ENCODE measurements at regions not wholly inside any gene's neighbourhood (a gene's known extent, or its start where the extent isn't known, plus 50 kb on each side); places are given as distances from the start of the nearest gene placed in this dataset.
A peak's percentile ranks its signal among the peaks of the same experiment; 100 is the strongest.

GRCh38 chr5:1745796-1746370, 53.8 kb downstream of the MRPL36 start:
- no peak overlapping the region for H3K27ac Mint-ChIP-seq
- no peaks in the 10 kb centered on the region for H3K4me1 Mint-ChIP-seq
- H3K9me3 Mint-ChIP-seq, result peaks cover 14% of the 10 kb centered on the region
- CTCF ChIA-PET, result interaction anchor here (1.2 kb wide), 1 partner anchor 18 kb away, joined by 3 read pairs; no protein-coding TSS in a partner anchor
- POLR2A ChIA-PET, result no interaction called here
- peak; percentile 12 for DNase-seq (ENCODE audit: low spot score)
- H3K27me3 Mint-ChIP-seq (ENCODE audit: low read depth), result no peaks in the 10 kb centered on the region
- H3K4me3 Mint-ChIP-seq, result no peak overlapping the region
- no peak for ATAC-seq
- TF ChIP-seq AR (CRISPR knock-in tag; IDR thresholded peaks at IDR 0.05) (no peak), RORB (CRISPR knock-in tag; IDR thresholded peaks at IDR 0.05) (no peak), E2F5 (CRISPR knock-in tag; IDR thresholded peaks at IDR 0.05) (no peak), NFYB (CRISPR knock-in tag; conservative IDR thresholded peaks at IDR 0.05; ENCODE audit: low read depth) (no peak), ELF4 (CRISPR knock-in tag; IDR thresholded peaks at IDR 0.05; ENCODE audit: low read depth) (no peak), SMAD4 (CRISPR knock-in tag; IDR thresholded peaks at IDR 0.05) (no peak), NR1H2 (CRISPR knock-in tag; IDR thresholded peaks at IDR 0.05) (no peak), HMGXB4 (CRISPR knock-in tag; IDR thresholded peaks at IDR 0.05) (no peak), MLX (CRISPR knock-in tag; IDR thresholded peaks at IDR 0.05) (no peak)
- H3K36me3 Mint-ChIP-seq, result peaks cover under 1% of the 10 kb centered on the region; the same call in 1 of the 2 replicates

- Mint-ChIP-seq H3K9me3 (peaks cover 20% of the 10 kb centered on the region), H3K27me3 (ENCODE audit: low read depth) (no peaks in the 10 kb centered on the region), H3K27ac (no peak overlapping the region), H3K4me3 (no peak overlapping the region), H3K4me1 (no peaks in the 10 kb centered on the region), H3K36me3 (peaks cover 5% of the 10 kb centered on the region)
- TF ChIP-seq FOXP1 (CRISPR knock-in tag; IDR thresholded peaks at IDR 0.05; ENCODE audit: borderline replicate concordance) (0 out of 2 replicates have a peak, but pooled peaks have one; percentile 3), PREB (CRISPR knock-in tag; IDR thresholded peaks at IDR 0.05; ENCODE audit: borderline replicate concordance) (no peak), E2F1 (CRISPR knock-in tag; IDR thresholded peaks at IDR 0.05) (no peak)
- ChIA-PET POLR2A (no interaction called here), CTCF (interaction anchor here (1.2 kb wide), 1 partner anchor 19 kb away, joined by 3 read pairs; no protein-coding TSS in a partner anchor)
- ATAC-seq (no peak), DNase-seq (ENCODE audit: low spot score) (peak; percentile 10)
Measured at GRCh38 chr5:1745123-1745795, 54.4 kb downstream of the MRPL36 start.

Measured in WTC11 (cell line).